DMS153 (cell line): ENCODE measurements at regions not wholly inside any gene's neighbourhood (a gene's known extent, or its start where the extent isn't known, plus 50 kb on each side); places are given as distances from the start of the nearest gene placed in this dataset.

Experiments used
- DNase-seq: peaks from one replicate; lab custom pipeline; 2025; lab: John Stamatoyannopoulos, UW

- no peak for DNase-seq
These were observed 142.0 kb downstream of the COL6A3 start for GRCh38 chr2:237271698-237272652.
